GM18498 (cell line): ENCODE measurements at regions not wholly inside any gene's neighbourhood (a gene's known extent, or its start where the extent isn't known, plus 50 kb on each side); places are given as distances from the start of the nearest gene placed in this dataset.
"Not testable (repeated sequence)": the region's sequence is repeated elsewhere in the genome, so short reads cannot be mapped to it uniquely, and the experiment has no call there.

Experiments used
- ATAC-seq: cut with Tn5 transposase; IDR thresholded peaks from one replicate; pipeline ENCODE4 v1.9.1; 2021; ENCODE audit warnings: mild to moderate bottlenecking, moderate library complexity; ENCODE audit not compliant: unreplicated experiment

DNA sequence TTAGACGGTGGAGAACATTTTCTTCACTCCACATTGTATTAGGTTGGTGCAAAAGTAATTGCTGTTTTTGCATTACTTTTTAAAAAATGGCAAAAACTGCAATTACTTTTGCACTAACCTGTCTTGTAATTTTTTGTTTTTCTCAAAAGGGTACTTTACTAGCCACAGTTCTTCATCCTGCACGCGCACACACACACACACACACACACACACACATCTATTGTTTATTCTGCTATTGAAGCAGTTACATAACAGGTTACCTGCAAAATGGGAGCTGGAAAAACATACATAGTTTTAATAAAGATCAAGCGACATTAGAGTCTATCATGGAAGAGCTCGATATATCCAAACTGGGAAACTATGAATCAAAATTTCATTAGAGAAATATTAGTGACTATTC is 235.2 kb downstream of the SIM1 start:
- no peak for ATAC-seq

GRCh38 chr6:100228834-100229441 is 234.9 kb upstream of the MCHR2 start:
- ATAC-seq = peak; percentile 100

GRCh38 chr6:100228437-100228833 is 234.4 kb upstream of the MCHR2 start:
- ATAC-seq = peak; percentile 0

GRCh38 chr6:100226811-100227210 is 232.8 kb upstream of the MCHR2 start:
- no peak for ATAC-seq

DNA sequence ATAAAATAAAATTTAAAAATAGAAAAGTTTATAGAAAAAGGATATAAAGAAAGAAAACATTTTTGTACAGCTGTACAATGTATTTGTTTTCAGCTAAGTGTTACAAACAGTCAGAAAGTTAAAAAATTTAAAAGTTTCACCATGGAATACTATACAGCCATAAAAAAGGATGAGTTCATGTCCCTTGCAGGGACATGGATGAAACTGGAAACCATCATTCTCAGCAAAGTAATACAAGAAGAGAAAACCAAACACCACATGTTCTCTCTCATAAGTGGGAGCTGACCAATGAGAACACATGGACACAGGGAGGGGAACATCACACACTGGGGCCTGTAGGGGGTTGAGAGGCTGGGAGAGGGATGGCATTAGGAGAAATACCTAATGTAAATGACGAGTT is 229.9 kb upstream of the MCHR2 start:
- not testable (repeated sequence) for ATAC-seq

- ATAC-seq = no peak
Measured at GRCh38 chr6:100220543-100220942, 226.5 kb upstream of the MCHR2 start.

DNA sequence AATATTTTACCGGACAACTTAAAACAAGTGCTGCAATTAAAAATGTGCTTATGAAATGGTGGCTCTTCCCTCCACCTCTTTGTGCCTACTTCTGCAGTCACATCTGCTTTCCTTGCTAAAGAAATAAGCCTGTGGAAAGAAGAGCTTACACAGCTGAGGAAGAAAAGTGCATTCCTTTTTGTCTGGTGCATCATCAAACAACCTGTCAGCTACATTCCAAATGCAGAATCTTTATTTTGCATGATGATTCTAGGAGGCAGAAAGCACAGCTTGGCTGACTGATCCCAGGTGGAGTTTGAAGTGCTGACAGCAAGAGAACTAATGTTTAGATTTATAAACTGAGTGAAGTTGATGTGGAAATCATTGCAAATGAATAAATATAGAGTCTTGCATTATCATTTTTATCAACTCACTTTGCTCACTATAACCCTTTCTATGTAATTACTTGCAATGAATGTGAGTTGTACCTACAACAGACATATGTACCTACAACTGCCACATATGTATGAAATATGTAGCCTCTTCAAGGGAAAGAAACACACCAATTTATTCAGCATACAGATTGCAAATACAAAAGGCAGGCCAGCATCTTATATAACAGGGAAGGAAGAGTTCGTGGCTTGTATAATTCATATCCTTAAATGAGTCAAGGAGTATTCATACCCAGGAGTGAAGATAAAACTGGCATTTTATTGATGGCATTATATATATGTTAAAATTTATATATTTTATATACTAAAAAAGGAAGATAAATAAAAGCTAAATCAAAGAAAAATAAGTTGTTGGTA is 223.4 kb upstream of the MCHR2 start:
- no peak for ATAC-seq

DNA sequence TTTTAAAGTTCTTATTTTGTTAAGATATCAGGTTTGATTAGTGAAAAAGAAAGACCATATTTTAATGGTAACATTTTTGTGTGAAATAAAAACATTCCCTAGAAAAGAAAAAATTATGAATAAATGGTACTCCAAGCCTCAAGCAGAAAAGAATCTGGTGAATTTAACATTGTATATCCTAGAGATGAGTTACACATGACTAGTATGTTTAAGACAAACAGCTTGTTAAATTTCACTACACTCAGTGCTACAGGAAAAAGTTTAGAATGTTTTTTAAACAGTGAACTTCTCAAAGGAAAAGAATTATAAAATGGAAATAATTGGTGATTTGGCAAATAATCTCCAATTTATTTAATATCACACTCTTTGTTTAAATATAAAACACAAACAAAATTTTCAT is 222.7 kb upstream of the MCHR2 start:
- ATAC-seq = no peak

- no peak for ATAC-seq
Measured at GRCh38 chr6:100212131-100212530, 218.1 kb upstream of the MCHR2 start.

DNA sequence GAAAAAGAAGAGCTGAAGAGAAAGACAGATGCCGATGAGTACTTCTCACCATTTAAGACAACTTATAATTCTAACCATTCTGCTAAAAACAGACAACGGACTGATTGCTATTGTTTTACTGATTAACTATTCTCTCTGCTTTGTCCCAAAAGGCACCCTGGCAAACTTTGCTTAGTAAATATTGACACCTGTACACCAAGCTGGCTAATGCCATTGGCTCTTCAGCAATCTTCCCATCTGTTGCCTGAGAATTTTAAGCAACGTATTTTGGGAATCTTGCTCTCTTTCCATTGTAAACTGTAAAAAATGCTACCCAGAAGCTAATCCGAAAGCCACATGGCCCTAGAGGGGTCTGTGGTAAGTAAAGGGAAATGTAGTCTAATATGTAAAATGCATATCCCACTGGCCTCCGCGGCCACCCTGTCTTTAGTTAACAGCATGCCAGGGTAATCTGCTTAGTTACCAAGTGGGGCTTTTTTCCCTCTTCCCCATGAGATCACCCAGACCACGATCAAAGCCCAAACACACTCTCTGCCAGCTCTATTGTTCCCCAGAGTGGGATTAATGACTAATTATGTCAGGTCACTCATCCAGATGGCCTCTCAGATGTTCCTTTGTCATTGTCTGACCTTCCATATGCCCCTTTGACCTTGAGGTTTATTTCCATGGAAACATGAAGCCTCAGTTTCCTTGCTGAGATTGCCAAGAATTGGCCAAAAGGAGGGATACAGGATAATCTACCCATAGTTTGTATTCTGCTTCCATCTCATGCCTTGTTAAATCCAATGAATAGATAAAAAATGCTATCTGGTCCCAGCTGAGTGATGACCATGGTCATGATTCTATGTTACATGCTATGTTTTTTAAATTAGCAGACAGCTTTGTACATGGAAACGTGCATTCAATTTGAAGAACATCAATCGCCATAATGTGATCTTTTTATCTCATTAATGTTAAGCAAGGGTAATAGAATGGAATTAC is 216.4 kb upstream of the MCHR2 start:
- ATAC-seq = no peak

DNA sequence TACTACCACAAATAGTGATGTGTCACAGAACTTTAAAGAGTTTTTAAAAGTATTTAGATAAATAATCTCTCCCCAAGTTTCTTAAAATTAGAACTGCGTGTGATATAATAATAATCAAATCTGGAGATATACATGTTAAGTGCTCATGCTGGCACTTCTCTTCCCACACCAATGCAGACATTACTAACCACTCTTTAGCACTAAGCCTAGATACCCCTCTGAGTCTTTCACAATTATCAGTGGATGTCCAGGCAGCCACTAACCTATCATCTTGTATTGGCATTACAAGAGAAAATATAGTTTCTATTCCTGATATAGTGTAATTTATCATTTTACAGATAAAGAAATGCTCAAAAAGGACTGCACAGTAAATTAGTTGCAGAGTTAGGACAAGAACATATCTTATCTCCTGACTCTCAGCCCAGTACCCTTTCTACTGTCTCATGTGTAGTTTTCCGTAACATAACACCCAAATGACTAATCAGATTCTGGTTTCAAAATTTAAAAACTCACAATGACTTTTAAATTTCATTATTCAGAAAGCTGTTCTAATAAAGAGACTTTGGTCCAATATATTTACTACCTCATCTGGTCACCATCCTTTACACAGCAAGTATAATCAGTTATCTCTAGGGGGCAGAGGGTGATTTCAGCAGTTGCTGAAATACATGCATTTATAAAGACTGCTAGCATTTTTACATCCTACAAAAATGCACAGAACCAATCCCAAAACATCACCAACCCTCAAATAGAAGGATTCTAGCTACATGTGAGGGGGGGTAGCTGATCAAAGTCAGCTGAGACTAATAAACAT is 215.5 kb upstream of the MCHR2 start:
- ATAC-seq = no peak

GRCh38 chr6:100203400-100203799 is 209.4 kb upstream of the MCHR2 start:
- no peak for ATAC-seq

GRCh38 chr6:100202417-100203194 is 208.6 kb upstream of the MCHR2 start:
- no peak for ATAC-seq

GRCh38 chr6:100196214-100196982 is 202.4 kb upstream of the MCHR2 start:
- ATAC-seq = not testable (repeated sequence)

DNA sequence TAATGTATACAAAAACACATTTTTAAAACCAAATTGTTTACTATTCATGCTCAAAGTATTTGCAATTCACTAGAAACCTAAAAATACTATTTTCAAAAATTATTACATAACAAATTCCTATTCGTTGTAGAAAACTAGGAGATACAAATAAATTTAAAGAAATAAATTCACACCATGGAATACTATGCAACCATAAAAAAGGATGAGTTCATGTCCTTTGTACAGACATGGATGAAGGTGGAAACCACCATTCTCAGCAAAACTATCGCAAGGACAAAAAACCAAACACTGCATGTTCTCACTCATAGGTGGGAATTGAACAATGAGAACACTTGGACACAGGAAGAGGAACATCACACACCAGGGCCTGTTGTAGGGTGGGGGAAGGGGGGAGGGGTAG is 201.2 kb upstream of the MCHR2 start:
- ATAC-seq = not testable (repeated sequence)

DNA sequence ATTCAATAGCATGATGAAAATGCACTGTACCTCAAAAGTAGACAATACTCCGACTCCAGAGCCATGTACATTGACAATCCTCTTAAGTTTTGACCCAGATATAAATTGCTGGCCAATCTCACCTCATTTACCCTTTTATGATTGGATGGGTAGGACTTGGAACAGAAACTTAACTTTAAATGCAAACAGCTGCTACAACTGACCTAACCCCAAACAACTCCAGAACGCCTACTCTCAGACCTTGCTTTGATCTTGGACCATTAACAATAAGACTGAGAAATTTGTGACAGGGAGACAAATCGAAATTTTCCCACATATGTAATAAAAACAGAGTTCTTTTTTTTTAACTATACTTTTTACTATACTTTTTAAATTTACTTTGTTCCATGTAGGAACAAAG is 200.5 kb upstream of the MCHR2 start:
- ATAC-seq = no peak

GRCh38 chr6:100188754-100189153 is 194.7 kb upstream of the MCHR2 start:
- ATAC-seq = no peak

DNA sequence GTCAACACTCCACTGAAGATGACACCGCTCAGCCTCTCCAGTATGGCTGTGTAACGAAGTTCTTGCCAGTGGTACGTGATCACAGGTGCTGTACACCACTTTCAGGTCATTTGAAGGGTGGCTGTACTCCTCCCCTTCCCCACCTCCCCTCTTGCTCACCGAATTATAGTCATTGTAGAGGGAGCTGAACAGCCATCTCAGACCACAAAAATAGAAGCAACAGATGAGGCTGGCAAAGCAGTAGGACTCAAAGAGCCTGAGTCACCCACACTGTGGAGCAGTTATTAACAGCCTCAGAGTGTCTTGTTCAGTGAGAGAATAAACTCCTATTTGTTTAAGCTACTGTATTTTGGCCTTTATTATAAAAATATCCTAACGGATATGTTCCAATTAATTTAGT is 192.5 kb upstream of the MCHR2 start:
- no peak for ATAC-seq

DNA sequence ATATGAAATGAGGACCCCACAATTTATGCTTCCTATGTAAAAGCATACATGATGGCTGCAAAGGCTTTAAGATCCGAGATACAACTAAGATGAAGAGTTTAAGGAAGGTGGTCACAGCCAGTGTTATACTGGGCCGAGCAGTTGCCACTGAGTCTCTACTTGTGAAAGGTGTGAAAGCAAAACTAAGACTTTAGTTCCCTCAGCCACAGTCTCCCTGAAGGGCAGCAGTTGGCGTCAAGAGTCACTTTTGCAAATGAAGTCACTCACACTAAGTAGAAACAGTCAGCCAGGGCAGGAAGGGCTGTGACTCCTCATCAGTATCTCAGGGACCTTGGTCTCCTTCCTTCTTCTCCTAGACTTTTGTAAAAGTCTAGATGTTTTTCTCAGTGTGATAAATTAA is 191.6 kb upstream of the MCHR2 start:
- ATAC-seq = peak; percentile 95
